IPS-NIHi11 (cell line): ENCODE measurements at regions not wholly inside any gene's neighbourhood (a gene's known extent, or its start where the extent isn't known, plus 50 kb on each side); places are given as distances from the start of the nearest gene placed in this dataset.
A peak's percentile ranks its signal among the peaks of the same experiment; 100 is the strongest.

Source experiments
- DNase-seq: peaks from one replicate; pipeline ENCODE4 v3.0.0; 2012; ENCODE audit warnings: mixed read lengths, low spot score

GRCh38 chr2:64221935-64222334, 77.7 kb upstream of the PELI1 start:
- DNase-seq, result no peak

- DNase-seq, result no peak
These were observed 78.1 kb upstream of the PELI1 start for GRCh38 chr2:64222351-64222750.

DNA sequence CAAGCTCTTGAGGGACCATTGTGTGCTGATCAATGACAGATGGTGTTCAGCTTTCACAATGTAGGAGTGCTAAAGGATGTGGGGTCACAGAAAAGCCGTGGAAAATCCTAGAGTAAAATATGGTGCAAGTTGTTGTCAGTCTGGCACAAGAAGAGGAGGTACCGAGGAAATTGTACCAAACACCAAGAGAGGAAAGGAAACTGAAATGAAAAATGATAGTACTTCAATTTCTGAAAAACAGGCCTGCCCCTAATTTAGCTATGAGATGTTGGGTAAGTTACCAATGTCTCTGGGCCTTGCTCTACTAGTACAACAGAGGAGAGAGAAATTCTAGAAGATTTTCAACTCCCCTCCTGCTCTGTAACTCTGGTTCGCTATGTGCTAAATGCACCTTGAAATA, 78.8 kb upstream of the PELI1 start:
- DNase-seq, result no peak

- DNase-seq, result no peak
These were observed 81.3 kb upstream of the PELI1 start for GRCh38 chr2:64225491-64225890.

DNA sequence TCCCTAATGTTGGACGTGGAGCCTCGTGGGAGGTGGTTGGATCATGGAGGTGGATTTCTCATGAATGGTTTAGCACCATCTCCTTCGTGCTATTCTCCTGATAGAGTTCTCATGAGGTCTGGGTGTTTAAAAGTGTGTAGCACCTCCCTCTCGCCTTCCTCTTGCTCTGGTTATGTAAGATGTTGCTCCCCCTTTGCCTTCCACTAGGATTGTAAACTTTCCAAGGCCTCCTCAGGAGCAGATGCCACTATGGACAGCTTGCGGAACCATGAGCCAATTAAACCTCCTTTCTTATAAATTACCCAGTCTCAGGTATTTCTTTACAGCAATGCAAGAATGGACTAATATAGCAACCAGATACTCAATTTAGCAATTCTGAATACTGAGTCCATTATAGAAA, 82.4 kb upstream of the PELI1 start:
- no peak for DNase-seq

DNA sequence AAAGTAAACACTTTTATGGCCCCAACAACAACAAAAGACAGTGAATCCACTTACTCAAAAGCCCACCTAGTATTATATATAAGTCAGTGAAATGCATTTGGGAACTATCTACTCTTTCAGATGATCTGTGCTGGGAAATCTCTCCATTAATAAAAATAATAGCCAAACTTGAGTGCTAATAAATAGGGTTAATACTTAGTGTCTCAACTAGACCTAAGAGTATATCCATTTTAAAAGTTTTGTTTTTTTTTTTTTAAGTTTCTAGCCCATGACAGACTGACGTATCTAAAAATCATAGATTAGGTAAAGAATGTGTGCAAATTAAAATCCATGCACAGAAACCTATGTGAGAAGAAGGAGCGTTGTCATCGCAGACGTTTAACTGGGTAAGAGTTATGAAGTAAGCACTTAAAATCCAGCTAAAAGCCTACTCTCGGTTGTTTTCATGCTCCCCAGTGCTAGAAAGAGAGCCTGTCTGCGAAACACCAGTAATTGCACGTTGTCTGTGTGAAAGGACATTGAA, 83.4 kb upstream of the PELI1 start:
- no peak for DNase-seq

DNA sequence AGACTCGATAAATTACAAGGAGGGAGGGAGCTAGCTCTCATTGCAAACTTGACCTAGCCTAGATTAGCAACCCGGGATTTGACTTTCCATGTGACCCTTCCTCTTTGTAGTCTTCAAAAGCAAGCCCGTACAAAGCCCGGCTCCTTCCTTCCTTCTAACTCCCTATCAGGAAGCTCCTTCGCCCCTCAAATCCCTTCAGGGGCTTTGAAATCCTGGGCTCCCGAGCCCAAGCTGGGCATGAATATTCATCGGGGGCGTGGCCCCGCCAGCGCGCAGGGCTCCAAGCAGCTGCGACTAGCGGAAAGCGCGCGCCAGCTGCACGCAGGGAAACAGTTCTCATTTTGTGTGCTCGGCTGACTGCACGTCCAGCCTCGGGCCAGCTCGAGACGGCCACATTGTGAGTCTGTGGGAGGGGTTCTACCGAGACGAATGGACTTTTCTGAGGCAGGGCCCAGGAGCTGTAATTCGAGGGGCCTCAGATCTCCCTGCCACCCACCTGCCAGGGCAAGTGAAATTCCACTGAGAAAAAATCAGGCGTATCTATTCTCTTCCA, 84.0 kb upstream of the PELI1 start:
- peak; percentile 92 for DNase-seq

- no peak for DNase-seq
These were observed 84.7 kb upstream of the PELI1 start for GRCh38 chr2:64228918-64229317.

DNA sequence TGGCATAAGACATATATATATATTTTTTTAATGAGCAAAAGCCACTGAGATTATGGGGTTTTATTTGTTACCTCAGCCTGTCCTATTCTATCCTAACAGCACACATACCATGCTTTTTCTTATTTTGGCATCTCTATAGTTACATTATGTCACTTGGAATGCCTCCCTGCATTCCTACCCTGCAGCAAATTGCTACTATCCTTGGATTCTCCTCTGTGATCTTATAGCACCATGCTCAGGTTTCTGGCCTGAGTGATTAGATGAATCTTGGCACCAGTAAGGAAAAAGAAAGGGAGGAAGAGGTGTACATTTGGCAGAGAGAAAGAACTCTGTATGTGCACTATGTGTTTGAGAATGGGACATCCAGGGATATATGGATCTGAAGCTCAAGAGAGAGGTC, 86.3 kb upstream of the PELI1 start:
- no peak for DNase-seq

- no peak for DNase-seq
These were observed 88.0 kb upstream of the PELI1 start for GRCh38 chr2:64232266-64232665.

GRCh38 chr2:64233376-64233922, 89.2 kb upstream of the PELI1 start:
- no peak for DNase-seq

DNA sequence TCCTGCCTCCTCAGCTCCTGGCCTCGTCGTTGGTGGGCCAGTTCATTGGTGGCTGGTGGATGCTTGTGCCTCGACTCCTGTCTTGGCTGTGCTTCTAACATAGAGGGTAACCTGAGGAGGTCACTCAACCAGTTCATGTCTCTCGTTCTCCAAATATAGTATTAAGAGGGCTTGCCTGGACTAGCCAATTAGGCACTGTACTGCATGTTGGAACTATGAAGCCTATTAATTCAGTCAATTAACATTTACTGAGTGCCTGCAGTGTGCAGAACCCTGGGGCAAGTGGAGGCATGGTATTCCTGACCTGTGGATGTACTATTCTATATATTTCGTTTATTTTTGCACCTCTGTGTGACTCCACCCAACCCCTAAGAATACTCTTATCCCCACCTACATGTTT, 89.9 kb upstream of the PELI1 start:
- no peak for DNase-seq

DNA sequence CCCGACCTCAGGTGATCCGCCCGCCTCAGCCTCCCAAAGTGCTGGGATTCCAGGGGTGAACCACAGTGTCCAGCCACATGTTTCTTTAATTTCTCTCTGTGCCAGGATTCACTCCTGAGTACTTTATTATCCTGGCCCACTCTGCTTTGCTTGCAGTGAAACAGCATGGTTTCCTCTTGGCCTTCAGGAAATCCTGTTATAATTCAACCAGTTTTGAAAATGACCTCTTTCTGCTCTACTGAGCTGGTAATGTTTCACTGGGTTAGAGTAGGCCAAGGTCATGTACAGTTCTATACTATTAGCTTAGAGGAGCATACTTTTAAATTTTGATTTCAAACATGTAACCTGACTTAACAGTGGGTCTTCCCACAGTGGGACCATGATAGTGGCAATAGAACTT, 90.6 kb upstream of the PELI1 start:
- DNase-seq, result no peak

GRCh38 chr2:64237266-64237665, 93.0 kb upstream of the PELI1 start:
- no peak for DNase-seq

- DNase-seq, result no peak
These were observed 94.6 kb upstream of the PELI1 start for GRCh38 chr2:64238799-64239198.

DNA sequence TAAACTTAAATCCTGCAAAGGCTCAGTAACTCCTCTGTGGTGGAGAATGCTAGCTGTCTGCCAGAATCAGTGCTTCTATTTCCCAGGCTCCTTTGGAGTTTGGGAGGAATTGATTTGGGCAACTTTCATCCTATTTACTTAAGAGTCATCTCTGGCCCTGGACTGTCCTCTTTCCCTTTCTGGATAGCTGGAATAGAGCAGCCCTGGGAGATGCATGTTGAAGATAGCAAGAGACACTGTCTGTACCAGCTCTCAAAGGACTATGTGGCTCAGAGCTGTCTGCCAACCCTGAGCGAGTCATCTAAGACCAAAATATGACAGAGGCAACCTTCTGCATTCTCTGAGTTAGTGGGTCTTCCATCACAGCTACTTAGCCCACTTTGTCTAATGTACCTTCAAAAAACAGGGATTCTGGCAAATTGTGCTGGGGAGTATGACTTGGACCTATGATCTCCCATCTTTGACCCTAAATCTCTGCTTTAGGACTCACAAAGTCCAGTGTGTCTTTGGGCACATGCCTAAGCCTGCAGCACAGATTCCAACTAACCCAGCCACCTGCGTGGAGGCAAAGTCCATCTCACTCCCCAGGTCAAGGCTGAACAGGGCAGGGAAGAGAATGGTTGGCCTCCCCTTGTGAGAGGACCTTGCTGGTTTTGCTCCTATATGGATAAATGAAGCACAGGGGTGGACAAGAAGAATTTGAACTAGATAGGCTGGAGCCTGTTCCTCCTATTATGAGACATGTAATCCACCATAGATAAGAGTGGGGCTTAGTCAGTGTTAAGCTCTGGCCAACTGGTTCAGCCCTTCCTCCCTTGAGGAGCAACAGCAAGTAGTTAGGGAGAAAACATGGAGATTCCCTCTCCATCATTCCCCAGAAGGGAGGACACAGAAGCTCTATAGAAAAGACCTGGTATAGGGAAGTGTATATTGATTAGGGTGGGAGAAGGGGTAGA, 99.1 kb upstream of the PELI1 start:
- DNase-seq, result no peak

DNA sequence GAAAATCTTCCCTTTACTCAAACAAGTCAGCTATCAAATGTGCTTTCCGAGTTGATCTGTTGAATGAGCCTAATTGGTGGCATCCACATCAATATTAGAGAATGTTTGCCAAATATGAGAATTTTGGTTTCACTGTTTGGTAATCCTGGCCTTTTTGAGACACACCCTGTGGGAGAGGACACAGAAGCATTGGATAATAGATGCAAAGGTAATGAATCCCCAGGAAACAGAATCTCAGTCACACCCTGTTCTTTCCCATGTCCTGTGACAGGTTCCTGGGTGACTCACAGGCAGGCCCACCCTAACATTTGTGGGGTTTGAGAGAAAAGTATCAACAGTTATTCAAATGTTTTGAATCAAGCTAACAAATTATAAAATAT, 99.8 kb upstream of the PELI1 start:
- DNase-seq, result no peak

DNA sequence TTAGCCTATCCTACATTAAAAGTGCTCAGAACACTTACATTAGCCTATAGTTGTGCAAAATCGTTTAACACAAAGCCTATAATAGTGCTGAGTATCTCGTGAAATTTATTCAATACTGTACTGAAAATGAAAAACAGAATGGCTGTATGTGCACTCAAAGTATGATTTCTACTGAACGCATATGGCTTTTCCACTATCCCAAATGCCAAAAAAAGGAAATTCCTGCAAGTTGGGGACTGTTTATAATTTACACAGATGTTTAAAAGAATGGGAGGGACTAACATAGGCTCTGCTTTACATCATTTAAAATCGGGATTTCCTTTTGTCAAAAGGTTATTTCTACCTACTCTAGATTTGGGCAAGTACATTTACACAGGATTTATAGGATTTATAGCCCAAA, 101.4 kb upstream of the PELI1 start:
- DNase-seq, result no peak

- no peak for DNase-seq
These were observed 102.7 kb upstream of the PELI1 start for GRCh38 chr2:64246962-64247361.

GRCh38 chr2:64249426-64249825, 105.2 kb upstream of the PELI1 start:
- no peak for DNase-seq

GRCh38 chr2:64250063-64250462, 105.8 kb upstream of the PELI1 start:
- no peak for DNase-seq

- DNase-seq, result peak; percentile 21
These were observed 106.7 kb upstream of the PELI1 start for GRCh38 chr2:64250751-64251423.
